Stimulated activated effector memory CD8-positive, alpha-beta T cell treated with anti-CD3 and anti-CD28 coated beads, Interleukin-12 subunit alpha, Interleukin-12 subunit beta, amount 100 ng/mL, for 72 hours (primary cell): ENCODE measurements at regions not wholly inside any gene's neighbourhood (a gene's known extent, or its start where the extent isn't known, plus 50 kb on each side); places are given as distances from the start of the nearest gene placed in this dataset.
A peak's percentile ranks its signal among the peaks of the same experiment; 100 is the strongest.
"Not testable (repeated sequence)": the region's sequence is repeated elsewhere in the genome, so short reads cannot be mapped to it uniquely, and the experiment has no call there.

Experiments used
- ATAC-seq: fragments of 150-1000 bp; cut with Tn5 transposase; 2 replicates; pipeline ENCODE4 v1.10.0; 2021
- DNase-seq, 2 donors: peaks; one replicate each; pipeline ENCODE4 v3.0.0; 2021 to 2022; ENCODE audit warnings: low spot score in 2 of 2
- H3K27ac Mint-ChIP-seq: one replicate; pipeline ENCODE4 v1.8.0; 2022; ENCODE audit warnings: mild to moderate bottlenecking, mixed read lengths
- H3K36me3 Mint-ChIP-seq: one replicate; pipeline ENCODE4 v1.8.0; 2022; ENCODE audit warnings: mild to moderate bottlenecking, mixed read lengths
- H3K4me1 Mint-ChIP-seq: one replicate; pipeline ENCODE4 v1.8.0; 2022; ENCODE audit warnings: mixed read lengths
- H3K4me3 Mint-ChIP-seq: one replicate; pipeline ENCODE4 v1.8.0; 2022; ENCODE audit warnings: mild to moderate bottlenecking, mixed read lengths
- H3K9me3 Mint-ChIP-seq: one replicate; pipeline ENCODE4 v1.8.0; 2022; ENCODE audit warnings: mixed read lengths

DNA sequence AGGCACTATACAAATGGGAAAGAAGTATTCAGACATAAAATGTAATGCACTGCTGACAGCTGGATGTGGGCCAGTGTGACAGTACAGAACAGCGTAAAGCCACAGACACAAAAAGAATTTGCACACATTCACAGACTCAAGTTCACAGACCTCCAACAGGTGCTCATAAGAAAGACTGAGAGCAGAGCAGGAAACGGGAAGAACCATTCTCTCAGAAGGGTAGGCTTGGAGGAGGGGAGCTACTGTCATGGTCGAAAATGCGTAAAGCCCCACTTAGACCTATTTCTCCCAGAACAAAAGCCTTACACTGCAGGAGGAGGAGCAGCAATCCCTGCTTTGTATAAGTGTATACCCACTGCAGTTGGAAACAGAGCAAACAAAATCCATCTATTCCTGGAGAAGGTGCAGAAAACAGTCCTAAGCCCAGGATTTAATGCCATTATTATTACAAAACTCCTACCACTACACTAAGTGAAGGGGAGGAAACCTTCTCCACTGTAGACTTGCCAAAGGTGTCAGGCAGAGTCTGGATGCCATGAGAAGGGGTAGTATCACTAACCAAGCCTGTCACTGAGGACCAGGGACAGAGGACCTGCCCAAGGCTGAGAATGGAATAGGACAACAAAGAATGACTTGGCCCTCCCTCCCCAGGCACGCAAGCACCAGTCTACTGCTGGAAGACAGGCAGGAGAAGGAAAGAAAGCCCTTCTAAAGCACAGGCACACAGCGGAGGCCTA, 103.0 kb upstream of the FAM25C start:
- H3K4me1 Mint-ChIP-seq, H3K9me3 Mint-ChIP-seq, H3K4me3 Mint-ChIP-seq, H3K27ac Mint-ChIP-seq, H3K36me3 Mint-ChIP-seq, ATAC-seq, DNase-seq: not testable (repeated sequence)

DNA sequence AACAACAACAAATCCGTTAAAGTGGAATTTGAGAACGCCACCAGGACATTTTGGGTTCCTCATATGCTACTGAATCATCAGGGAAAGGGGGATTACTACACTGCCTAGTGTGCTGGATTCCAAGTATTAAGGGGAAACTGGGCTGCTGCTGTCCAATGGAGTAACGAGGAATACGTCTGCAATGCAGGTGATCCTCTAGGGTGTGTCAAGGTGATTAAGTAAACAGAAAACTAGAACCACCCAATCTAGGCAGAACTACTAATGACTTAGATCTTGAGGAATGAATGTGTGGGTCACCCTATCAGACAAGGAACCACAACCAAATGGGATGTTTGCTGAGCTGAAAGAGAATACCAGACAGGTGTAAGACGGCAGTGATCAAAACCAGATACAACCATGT, 99.3 kb upstream of the FAM25C start:
- not testable (repeated sequence) for H3K4me3 Mint-ChIP-seq, DNase-seq, H3K4me1 Mint-ChIP-seq, H3K9me3 Mint-ChIP-seq, H3K27ac Mint-ChIP-seq, H3K36me3 Mint-ChIP-seq, ATAC-seq

DNA sequence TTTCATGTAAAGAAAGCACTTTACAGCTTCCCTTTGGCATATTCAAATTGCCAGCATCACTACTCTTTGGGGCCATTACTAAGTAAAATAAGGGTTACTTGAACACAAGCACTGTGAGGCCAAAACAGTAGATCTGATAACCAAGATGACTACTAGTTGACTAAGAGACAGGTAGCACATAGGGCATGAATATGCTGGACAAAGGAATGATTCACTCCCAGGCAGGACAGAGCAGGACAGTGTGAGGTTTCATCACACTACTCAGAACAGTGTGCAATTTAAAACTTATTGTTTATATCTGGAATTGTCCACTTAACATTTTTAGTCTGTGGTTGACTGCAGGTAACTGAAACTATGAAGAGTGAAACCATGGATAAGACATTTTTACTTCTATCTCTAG, 91.1 kb upstream of the FAM25C start:
- H3K36me3 Mint-ChIP-seq, H3K9me3 Mint-ChIP-seq, H3K4me3 Mint-ChIP-seq, DNase-seq, H3K27ac Mint-ChIP-seq, H3K4me1 Mint-ChIP-seq, ATAC-seq: not testable (repeated sequence)

DNA sequence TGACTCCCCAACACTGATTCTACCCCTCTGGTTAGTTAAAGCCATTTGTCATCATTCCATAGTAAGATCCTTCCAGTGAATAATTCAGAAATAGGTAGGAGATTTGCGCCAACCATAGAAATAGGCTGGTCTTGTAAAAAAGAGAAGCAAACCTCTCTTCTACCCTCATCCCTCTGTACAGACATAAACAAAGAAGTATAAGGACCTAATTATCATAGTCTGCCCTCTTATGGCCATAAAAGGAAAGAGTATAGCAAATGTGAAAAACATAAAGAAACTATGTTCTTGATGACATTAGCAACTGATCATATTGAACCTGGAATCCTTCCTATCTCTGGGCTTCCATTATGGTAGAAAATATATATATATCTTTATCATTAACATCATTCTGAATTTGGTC, 88.5 kb upstream of the FAM25C start:
- not testable (repeated sequence) for H3K4me3 Mint-ChIP-seq, DNase-seq, H3K27ac Mint-ChIP-seq, H3K36me3 Mint-ChIP-seq, ATAC-seq, H3K9me3 Mint-ChIP-seq, H3K4me1 Mint-ChIP-seq

DNA sequence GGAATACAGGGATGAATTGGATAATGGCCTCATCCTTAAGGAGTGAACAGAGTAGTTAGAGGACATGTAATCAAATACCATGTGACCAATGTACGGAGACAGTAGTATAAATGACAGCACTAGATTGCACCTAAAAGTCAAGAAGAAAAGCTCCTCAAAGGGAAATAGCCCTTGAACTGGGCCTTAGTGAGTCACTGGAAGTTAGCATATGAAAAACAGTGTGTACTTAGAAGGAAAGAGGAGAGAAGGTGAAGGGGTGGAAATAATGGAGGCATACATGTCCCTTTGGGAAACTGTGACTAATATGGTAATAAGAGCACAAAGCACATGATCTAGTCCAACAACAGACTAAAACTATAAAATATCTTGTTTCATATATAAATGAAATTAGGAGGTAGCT, 84.9 kb upstream of the FAM25C start:
- not testable (repeated sequence) for DNase-seq, H3K9me3 Mint-ChIP-seq, H3K4me1 Mint-ChIP-seq, H3K4me3 Mint-ChIP-seq, H3K36me3 Mint-ChIP-seq, ATAC-seq, H3K27ac Mint-ChIP-seq

DNA sequence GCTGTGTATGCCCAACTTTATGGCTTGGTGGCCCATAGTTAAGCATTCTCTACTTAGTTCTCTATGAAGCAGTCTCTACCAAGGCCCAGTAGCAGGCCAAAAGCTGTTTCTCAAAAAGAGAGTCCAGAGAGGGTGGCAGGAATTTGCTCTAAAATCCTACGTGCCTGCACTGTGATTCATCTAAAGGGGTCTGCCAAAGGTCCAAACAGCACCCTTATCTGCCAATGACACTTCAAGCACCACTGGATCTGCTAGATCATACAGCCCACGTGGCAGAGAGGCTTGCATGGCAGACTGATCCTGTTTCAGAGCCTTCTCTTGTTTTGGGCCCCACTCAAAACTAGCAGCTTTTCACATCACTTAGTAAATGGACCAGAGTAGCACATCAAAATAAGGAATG, 71.6 kb upstream of the FAM25C start:
- not testable (repeated sequence) for H3K4me1 Mint-ChIP-seq, H3K4me3 Mint-ChIP-seq, H3K36me3 Mint-ChIP-seq, DNase-seq, ATAC-seq, H3K27ac Mint-ChIP-seq, H3K9me3 Mint-ChIP-seq

DNA sequence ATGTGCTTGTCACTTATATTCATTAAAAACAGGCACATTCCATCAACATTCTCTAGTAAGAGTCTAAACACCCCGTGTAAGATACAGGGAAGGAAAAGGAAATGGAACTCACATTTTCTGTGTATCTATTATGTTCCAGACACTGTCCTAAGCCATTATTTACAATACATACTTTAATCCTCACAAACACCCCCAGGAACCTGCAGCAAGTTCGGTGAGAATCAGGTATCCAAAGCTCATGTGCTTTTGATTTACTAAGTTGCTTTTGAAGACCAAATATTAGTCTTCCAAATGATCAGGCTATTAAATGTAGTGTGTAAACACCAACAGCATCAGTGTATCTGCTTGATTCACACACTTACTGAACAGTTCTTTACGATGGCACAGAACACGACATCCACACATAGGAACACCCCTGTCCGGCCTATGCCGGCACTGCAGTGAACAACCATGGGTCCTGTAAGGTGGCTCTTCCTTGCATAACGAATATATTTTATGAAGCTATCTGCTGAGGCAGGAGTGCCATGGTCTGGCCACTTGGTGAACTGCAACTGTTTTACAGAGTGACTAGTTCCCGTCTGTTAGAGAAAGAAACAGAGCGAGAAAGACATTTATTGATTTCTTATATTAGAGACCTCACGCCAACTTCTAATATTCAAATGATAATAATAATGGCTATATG, 64.5 kb upstream of the FAM25C start:
- H3K36me3 Mint-ChIP-seq, H3K27ac Mint-ChIP-seq, H3K4me1 Mint-ChIP-seq, DNase-seq, H3K9me3 Mint-ChIP-seq, H3K4me3 Mint-ChIP-seq: not testable (repeated sequence)
- peak; percentile 70 for ATAC-seq

DNA sequence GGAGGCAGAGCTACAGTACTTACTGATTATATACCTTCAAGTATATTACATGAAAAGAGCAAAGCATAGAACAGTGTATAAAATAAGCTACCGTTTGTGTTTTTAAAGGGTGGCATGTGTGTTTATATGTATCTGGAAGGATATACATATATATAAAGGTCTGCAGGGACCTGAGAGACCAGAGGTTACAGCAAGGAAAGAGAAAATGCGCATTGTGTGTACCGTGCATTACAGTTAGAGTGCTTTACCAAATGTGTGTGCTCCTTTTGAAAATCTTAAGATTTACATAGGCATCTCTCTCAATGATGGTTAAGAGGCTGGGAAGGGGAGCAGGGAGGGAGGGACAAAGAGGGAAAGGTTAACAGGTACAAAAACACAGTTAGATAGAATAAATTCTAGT, 55.8 kb upstream of the FAM25C start:
- ATAC-seq: not testable (repeated sequence)

More for the DNA sequence above, 55.8 kb upstream of the FAM25C start:
- H3K36me3 Mint-ChIP-seq, H3K9me3 Mint-ChIP-seq, H3K4me3 Mint-ChIP-seq, H3K27ac Mint-ChIP-seq, DNase-seq, H3K4me1 Mint-ChIP-seq: not testable (repeated sequence)
